ENCODE measurements at regions not wholly inside any gene's neighbourhood (a gene's known extent, or its start where the extent isn't known, plus 50 kb on each side); places are given as distances from the start of the nearest gene placed in this dataset.

GRCh38 chr6:137666202-137666774 lies 172.1 kb upstream of the OLIG3 start:
- no peak overlapping the region for H3K4me3 ChIP-seq (replicated peaks; ENCODE audit: insufficient read depth, low read length)
- no peaks in the 10 kb centered on the region for H3K27me3 ChIP-seq (ENCODE audit: insufficient read depth, poor library complexity, severe bottlenecking)
- no peak for TF ChIP-seq SPI1 (IDR thresholded peaks at IDR 0.05; ENCODE audit: borderline replicate concordance, low read depth)
- TF ChIP-seq CTCF (IDR thresholded peaks at IDR 0.05; ENCODE audit: insufficient read depth, low read length), result no peak
- no peak for TF ChIP-seq REST (IDR thresholded peaks at IDR 0.05; ENCODE audit: insufficient replicate concordance, low read depth)
- no peak for TF ChIP-seq GABPA (IDR thresholded peaks at IDR 0.05; ENCODE audit: low read depth)
- no peak for TF ChIP-seq POLR2AphosphoS5 (IDR thresholded peaks at IDR 0.05; ENCODE audit: low read depth)
- no peak overlapping the region for H3K27ac ChIP-seq (replicated peaks)
- DNase-seq (ENCODE audit: low read depth in 1 of 2, low spot score in 1 of 2), result no peak

- no peaks in the 10 kb centered on the region for H3K27me3 ChIP-seq (ENCODE audit: insufficient read depth, poor library complexity, severe bottlenecking)
- H3K4me3 ChIP-seq (replicated peaks; ENCODE audit: insufficient read depth, low read length), result no peak overlapping the region
- TF ChIP-seq SPI1 (IDR thresholded peaks at IDR 0.05; ENCODE audit: borderline replicate concordance, low read depth), result no peak
- TF ChIP-seq GABPA (IDR thresholded peaks at IDR 0.05; ENCODE audit: low read depth), result no peak
- TF ChIP-seq CTCF (IDR thresholded peaks at IDR 0.05; ENCODE audit: insufficient read depth, low read length), result no peak
- no peak for TF ChIP-seq POLR2AphosphoS5 (IDR thresholded peaks at IDR 0.05; ENCODE audit: low read depth)
- TF ChIP-seq REST (IDR thresholded peaks at IDR 0.05; ENCODE audit: insufficient replicate concordance, low read depth), result no peak
- no peak overlapping the region for H3K27ac ChIP-seq (replicated peaks)
- no peak for DNase-seq (ENCODE audit: low read depth in 1 of 2, low spot score in 1 of 2)
Measured at GRCh38 chr6:137673603-137674002, 179.4 kb upstream of the OLIG3 start.

- Histone ChIP-seq H3K4me3 (replicated peaks; ENCODE audit: insufficient read depth, low read length) (no peak overlapping the region), H3K27ac (replicated peaks) (no peak overlapping the region), H3K27me3 (ENCODE audit: insufficient read depth, poor library complexity, severe bottlenecking) (no peaks in the 10 kb centered on the region)
- TF ChIP-seq CTCF (IDR thresholded peaks at IDR 0.05; ENCODE audit: insufficient read depth, low read length) (no peak), POLR2AphosphoS5 (IDR thresholded peaks at IDR 0.05; ENCODE audit: low read depth) (no peak), GABPA (IDR thresholded peaks at IDR 0.05; ENCODE audit: low read depth) (no peak), REST (IDR thresholded peaks at IDR 0.05; ENCODE audit: insufficient replicate concordance, low read depth) (no peak), SPI1 (IDR thresholded peaks at IDR 0.05; ENCODE audit: borderline replicate concordance, low read depth) (no peak)
- DNase-seq (ENCODE audit: low read depth in 1 of 2, low spot score in 1 of 2), result no peak
Measured at GRCh38 chr6:137676888-137677287, 182.7 kb upstream of the OLIG3 start.

All from HL-60 (cell line).